Lung (tissue), 11 donors: ENCODE measurements at regions not wholly inside any gene's neighbourhood (a gene's known extent, or its start where the extent isn't known, plus 50 kb on each side); places are given as distances from the start of the nearest gene placed in this dataset.

Source experiments
- ATAC-seq: fragments of 200-7000 bp; cut with Tn5 transposase; one replicate; pipeline ENCODE4 v1.9.1; 2020; ENCODE audit warnings: moderate number of reproducible peaks; ENCODE audit not compliant: insufficient read depth, low FRiP score
- DNase-seq, 3 donors: peaks; one replicate each; pipeline ENCODE4 v3.0.0-alpha.2; 2013 to 2017
- H3K27ac ChIP-seq, 2 donors: one replicate each; pipeline ENCODE4 v1.5.1; 2013; ENCODE audit warnings: mild to moderate bottlenecking in 2 of 2, moderate library complexity in 2 of 2, control low read depth in 1 of 2, inconsistent platforms in 1 of 2, low read depth in 1 of 2, low read length in 1 of 2
- H3K27me3 ChIP-seq, 3 donors: one replicate each; pipeline ENCODE4 v1.5.1; 2013; ENCODE audit warnings: low read length in 2 of 3; ENCODE audit not compliant: control insufficient read depth in 3 of 3, insufficient read depth in 3 of 3
- H3K36me3 ChIP-seq, 4 donors: one replicate each; pipeline ENCODE4 v1.5.1; 2013; ENCODE audit warnings: low read length in 4 of 4, mild to moderate bottlenecking in 1 of 4, moderate library complexity in 1 of 4; ENCODE audit not compliant: control insufficient read depth in 4 of 4, insufficient read depth in 4 of 4
- H3K4me1 ChIP-seq, 5 donors: one replicate each; pipeline ENCODE4 v1.5.1; 2013; ENCODE audit warnings: low read length in 5 of 5, mild to moderate bottlenecking in 2 of 5, moderate library complexity in 1 of 5; ENCODE audit not compliant: control insufficient read depth in 5 of 5, insufficient read depth in 5 of 5
- H3K4me3 ChIP-seq: one replicate; pipeline ENCODE4 v1.5.1; 2013; ENCODE audit warnings: mild to moderate bottlenecking, control low read depth, moderate library complexity
- H3K9ac ChIP-seq, 2 donors: one replicate each; pipeline ENCODE4 v1.5.1; 2013; ENCODE audit warnings: low read length in 2 of 2, control low read depth in 1 of 2; ENCODE audit not compliant: insufficient read depth in 1 of 2
- H3K9me3 ChIP-seq, 4 donors: one replicate each; pipeline ENCODE4 v1.5.1; 2013; ENCODE audit warnings: low read length in 3 of 4, mild to moderate bottlenecking in 1 of 4, moderate library complexity in 1 of 4; ENCODE audit not compliant: control insufficient read depth in 4 of 4, insufficient read depth in 3 of 4
- CTCF ChIP-seq: IDR thresholded peaks from 2 replicates; pipeline ENCODE4 v1.5.1; 2012; ENCODE audit warnings: mild to moderate bottlenecking; ENCODE audit errors: control extremely low read depth, extremely low read depth
- WGBS, 2 donors: extraction: QIAGEN DNeasy Blood & Tissue Kit; methylation state at CpG; one replicate each; pipeline ENCODE4 v1.1.7; 2013; 5-methylcytosine and 5-hydroxymethylcytosine counted together
- donor health status: control.
- donor health status: control.
- donor health status: Bipolar disorder and iron deficiency.
- donor health status: healthy.
- donor health status: DM: yes; HTN: yes; CAD: no.

DNA sequence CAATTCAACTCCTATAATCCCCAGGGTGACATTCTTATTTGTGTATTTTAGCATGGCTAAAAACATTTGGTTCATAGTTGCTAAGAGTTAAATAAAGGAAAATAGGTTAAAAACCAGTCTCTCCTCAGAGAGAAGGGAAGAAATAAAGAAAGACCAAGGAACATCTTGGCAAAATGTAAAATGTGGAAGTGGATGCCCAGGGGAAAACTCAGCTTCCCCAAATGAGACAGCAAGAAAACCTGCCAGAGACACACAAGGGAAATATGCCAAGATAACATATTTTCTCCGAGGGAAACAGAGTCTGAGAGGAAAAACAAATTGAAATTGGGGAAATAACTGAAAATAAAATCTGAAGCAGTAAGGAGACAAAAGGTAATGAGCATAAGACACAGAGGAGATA is 1569.3 kb downstream of the PCDH18 start:
- H3K27me3 ChIP-seq: no peaks in the 10 kb centered on the region

DNA sequence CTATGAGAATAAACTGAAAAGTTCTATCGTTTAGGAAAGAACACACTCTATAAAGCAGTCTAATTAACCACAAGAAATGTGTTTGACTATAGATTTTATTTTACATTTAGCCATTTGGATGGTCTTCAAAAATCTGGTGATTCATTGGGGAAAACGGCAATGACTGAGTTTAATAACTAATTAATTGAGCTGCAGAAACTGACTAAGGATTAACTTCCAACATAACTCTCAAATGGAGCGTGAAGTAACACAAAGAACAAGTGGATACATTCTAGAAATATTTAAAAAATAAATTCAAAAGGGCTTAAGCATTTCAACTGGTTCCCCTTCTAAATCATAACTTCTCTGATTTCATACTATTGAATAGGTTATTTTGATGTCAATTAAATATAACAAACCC is 1582.4 kb downstream of the PCDH18 start:
- WGBS, 2 donors: 82 to 83% methylated on average over 3 of the region's 3 CpGs
- no peak overlapping the region for H3K9ac ChIP-seq
- H3K4me3 ChIP-seq: no peak overlapping the region
- H3K36me3 ChIP-seq: no peaks in the 10 kb centered on the region
- TF ChIP-seq CTCF: no peak
- DNase-seq (no peak), ATAC-seq (no peak)
- no peak overlapping the region for H3K27ac ChIP-seq
- H3K9me3 ChIP-seq: peaks cover 0 to 3% (median 1%) of the 10 kb centered on the region in 4 donors
- no peaks in the 10 kb centered on the region for H3K27me3 ChIP-seq
- no peaks in the 10 kb centered on the region for H3K4me1 ChIP-seq

More for the DNA sequence above, 1569.3 kb downstream of the PCDH18 start:
- Histone ChIP-seq H3K9me3 (peaks cover 0 to 1% (median 0%) of the 10 kb centered on the region in 4 donors), H3K27ac (no peak overlapping the region), H3K4me3 (no peak overlapping the region), H3K4me1 (no peaks in the 10 kb centered on the region), H3K36me3 (no peaks in the 10 kb centered on the region), H3K9ac (no peak overlapping the region)
- no peak for TF ChIP-seq CTCF
- 8 to 36% methylated on average over 1 of the region's 1 CpG for WGBS, 2 donors
- ATAC-seq (no peak), DNase-seq (no peak)

- H3K36me3 ChIP-seq: no peaks in the 10 kb centered on the region
- no peak overlapping the region for H3K27ac ChIP-seq
- TF ChIP-seq CTCF: no peak
- no peak overlapping the region for H3K4me3 ChIP-seq
- H3K9ac ChIP-seq: no peak overlapping the region
- no peaks in the 10 kb centered on the region for H3K4me1 ChIP-seq
- H3K27me3 ChIP-seq: no peaks in the 10 kb centered on the region
- peaks cover 0 to 3% (median 1%) of the 10 kb centered on the region in 4 donors for H3K9me3 ChIP-seq
- ATAC-seq (no peak), DNase-seq (no peak)
- 79 to 82% methylated on average over 1 of the region's 1 CpG for WGBS, 2 donors
Observed at GRCh38 chr4:135948797-135949196, 1583.5 kb downstream of the PCDH18 start.

DNA sequence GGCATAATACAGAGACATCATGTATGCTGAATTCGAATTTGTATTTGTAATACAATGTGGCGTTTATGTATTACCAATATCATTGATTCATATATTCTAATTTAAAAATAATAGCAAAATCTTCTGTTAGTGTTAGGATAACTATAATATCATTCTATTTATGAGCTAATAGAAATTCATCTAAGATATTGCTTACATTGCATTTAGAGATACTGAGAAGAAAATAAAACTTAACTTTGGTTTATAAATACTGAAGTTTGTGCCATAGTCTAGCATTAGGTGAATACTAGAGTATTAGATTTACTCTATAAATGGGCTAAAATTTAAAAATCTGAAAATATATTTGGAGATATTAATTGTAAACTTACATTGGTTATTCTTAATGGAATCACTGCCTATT is 1590.6 kb downstream of the PCDH18 start:
- no peak overlapping the region for H3K27ac ChIP-seq
- no peaks in the 10 kb centered on the region for H3K4me1 ChIP-seq
- H3K4me3 ChIP-seq: no peak overlapping the region
- ATAC-seq: no peak
- no peaks in the 10 kb centered on the region for H3K36me3 ChIP-seq
- no peak for DNase-seq
- no peak overlapping the region for H3K9ac ChIP-seq
- no peak for TF ChIP-seq CTCF
- no peaks in the 10 kb centered on the region for H3K27me3 ChIP-seq
- H3K9me3 ChIP-seq: no peaks in the 10 kb centered on the region
- WGBS, 2 donors: 92% methylated on average over 2 of the region's 2 CpGs
